Esophagus muscularis mucosa (tissue), 4 donors: ENCODE measurements at regions not wholly inside any gene's neighbourhood (a gene's known extent, or its start where the extent isn't known, plus 50 kb on each side); places are given as distances from the start of the nearest gene placed in this dataset.

ENCODE experiments used
- DNase-seq: peaks from one replicate; pipeline ENCODE4 v3.0.0-alpha.2; 2017; ENCODE audit errors: extremely low spot score
- H3K27ac ChIP-seq, 4 donors: fragments of 200-600 bp; sonication (generic); replicated peaks in 1 of 4; 1 replicate in 3 of 4; 2 replicates in 1 of 4; pipeline ENCODE4 v1.5.1; 2016 to 2019; ENCODE audit warnings: mild to moderate bottlenecking in 1 of 4
- H3K27me3 ChIP-seq, 4 donors: fragments of 200-600 bp; sonication (generic); one replicate each; pipeline versions ENCODE4 v1.5.1 to v1.6.0; 2016 to 2019
- H3K36me3 ChIP-seq, 4 donors: fragments of 200-600 bp; sonication (generic); one replicate each; pipeline ENCODE4 v1.5.1; 2016 to 2019
- H3K4me1 ChIP-seq, 4 donors: fragments of 200-600 bp; sonication (generic); one replicate each; pipeline ENCODE4 v1.5.1; 2016 to 2019
- H3K4me3 ChIP-seq, 4 donors: fragments of 200-600 bp; sonication (generic); 1 replicate in 2 of 4; 2 replicates in 2 of 4; pipeline ENCODE4 v1.5.1; 2016 to 2019; ENCODE audit warnings: mild to moderate bottlenecking in 4 of 4, moderate library complexity in 1 of 4
- H3K9me3 ChIP-seq, 4 donors: fragments of 200-600 bp; sonication (generic); 1 replicate in 3 of 4; 2 replicates in 1 of 4; pipeline ENCODE4 v1.5.1; 2016 to 2019
- CTCF ChIP-seq, 3 experiments: fragments of 200-600 bp in 2 of 3; fragments of 450-650 bp in 1 of 3; sonication (generic) in 2 of 3; IDR thresholded peaks; one replicate each; pipeline ENCODE4 v1.5.1; 2017 to 2019; ENCODE audit warnings: antibody characterized with exemption in 3 of 3, mild to moderate bottlenecking in 2 of 3, moderate library complexity in 1 of 3
- EP300 ChIP-seq: sonication (generic); formaldehyde crosslinking; IDR thresholded peaks from one replicate; pipeline ENCODE4 v1.6.1; 2017; ENCODE audit warnings: antibody characterized with exemption
- POLR2A ChIP-seq: fragments of 450-650 bp; IDR thresholded peaks from one replicate; pipeline ENCODE4 v1.6.1; 2017; ENCODE audit warnings: antibody characterized with exemption, moderate library complexity, mild to moderate bottlenecking, low read depth
- POLR2AphosphoS5 ChIP-seq, 2 donors: sonication (generic); formaldehyde crosslinking; IDR thresholded peaks; one replicate each; pipeline ENCODE4 v1.6.1; 2017; ENCODE audit warnings: antibody characterized with exemption in 2 of 2
- WGBS: methylation state at CpG from one replicate; pipeline ENCODE4 v1.1.5; 2018; 5-methylcytosine and 5-hydroxymethylcytosine counted together
- intact Hi-C: fragments of 100-400 bp; cut with DNase I; formaldehyde crosslinking; loops from one replicate; pipeline ENCODE4 v1.15.1; 2023

- WGBS = 100% methylated on average over 1 of the region's 1 CpG
Observed at GRCh38 chr6:91976797-91977196, 1389.9 kb upstream of the MAP3K7 start.

GRCh38 chr6:91970700-91971099 lies 1383.8 kb upstream of the MAP3K7 start:
- WGBS = 80% methylated on average over 2 of the region's 2 CpGs
- no peak for TF ChIP-seq POLR2AphosphoS5 (IDR thresholded peaks at IDR 0.05)
- no peak for TF ChIP-seq EP300
- no peak for TF ChIP-seq CTCF (IDR thresholded peaks at IDR 0.05)
- TF ChIP-seq POLR2A = no peak
- H3K4me3 ChIP-seq = no peak overlapping the region
- H3K27ac ChIP-seq = no peak overlapping the region
- H3K4me1 ChIP-seq = no peaks in the 10 kb centered on the region
- H3K27me3 ChIP-seq = no peaks in the 10 kb centered on the region
- intact Hi-C loops = no loop called here
- no peak for DNase-seq
- no peaks in the 10 kb centered on the region for H3K36me3 ChIP-seq
- peaks cover 0 to 10% (median 0%) of the 10 kb centered on the region in 4 donors for H3K9me3 ChIP-seq

More at GRCh38 chr6:91976797-91977196, 1389.9 kb upstream of the MAP3K7 start:
- no peak for DNase-seq
- Histone ChIP-seq H3K36me3 (no peaks in the 10 kb centered on the region), H3K4me1 (no peaks in the 10 kb centered on the region), H3K9me3 (peaks cover 0 to 4% (median 0%) of the 10 kb centered on the region in 4 donors), H3K27ac (no peak overlapping the region), H3K27me3 (no peaks in the 10 kb centered on the region), H3K4me3 (no peak overlapping the region)
- TF ChIP-seq POLR2AphosphoS5 (IDR thresholded peaks at IDR 0.05) (no peak), EP300 (no peak), CTCF (IDR thresholded peaks at IDR 0.05) (no peak), POLR2A (no peak)
- intact Hi-C loops = no loop called here

- intact Hi-C loops = no loop called here
- no peak overlapping the region for H3K4me3 ChIP-seq
- no peaks in the 10 kb centered on the region for H3K27me3 ChIP-seq
- H3K9me3 ChIP-seq = peaks cover 0 to 9% (median 0%) of the 10 kb centered on the region in 4 donors
- DNase-seq = no peak
- no CpG with 5 or more reads among the region's 1 CpG for WGBS
- H3K27ac ChIP-seq = no peak overlapping the region
- no peaks in the 10 kb centered on the region for H3K4me1 ChIP-seq
- TF ChIP-seq CTCF (IDR thresholded peaks at IDR 0.05) (no peak), POLR2A (no peak), POLR2AphosphoS5 (IDR thresholded peaks at IDR 0.05) (no peak), EP300 (no peak)
- H3K36me3 ChIP-seq = no peaks in the 10 kb centered on the region
Observed at GRCh38 chr6:91965872-91966271, 1379.0 kb upstream of the MAP3K7 start.

- intact Hi-C loops = no loop called here
- DNase-seq = no peak
- WGBS = 89% methylated on average over 2 of the region's 2 CpGs
- Histone ChIP-seq H3K4me3 (no peak overlapping the region), H3K9me3 (peaks cover 0 to 9% (median 0%) of the 10 kb centered on the region in 4 donors), H3K27me3 (no peaks in the 10 kb centered on the region), H3K36me3 (no peaks in the 10 kb centered on the region), H3K4me1 (no peaks in the 10 kb centered on the region), H3K27ac (no peak overlapping the region)
- no peak for TF ChIP-seq CTCF (IDR thresholded peaks at IDR 0.05)
- TF ChIP-seq EP300 = no peak
- TF ChIP-seq POLR2AphosphoS5 (IDR thresholded peaks at IDR 0.05) = no peak
- TF ChIP-seq POLR2A = no peak
Observed at GRCh38 chr6:91961671-91962070, 1374.8 kb upstream of the MAP3K7 start.

GRCh38 chr6:91961236-91961635 lies 1374.4 kb upstream of the MAP3K7 start:
- peaks cover 0 to 7% (median 0%) of the 10 kb centered on the region in 4 donors for H3K9me3 ChIP-seq
- H3K27ac ChIP-seq = no peak overlapping the region
- no peak for DNase-seq
- H3K36me3 ChIP-seq = no peaks in the 10 kb centered on the region
- 88% methylated on average over 3 of the region's 3 CpGs for WGBS
- TF ChIP-seq POLR2AphosphoS5 (IDR thresholded peaks at IDR 0.05) = no peak
- no peak for TF ChIP-seq POLR2A
- TF ChIP-seq EP300 = no peak
- TF ChIP-seq CTCF (IDR thresholded peaks at IDR 0.05) = no peak
- no peak overlapping the region for H3K4me3 ChIP-seq
- H3K4me1 ChIP-seq = no peaks in the 10 kb centered on the region
- intact Hi-C loops = no loop called here
- H3K27me3 ChIP-seq = no peaks in the 10 kb centered on the region
